Small intestine (tissue), 7 donors: ENCODE measurements at regions not wholly inside any gene's neighbourhood (a gene's known extent, or its start where the extent isn't known, plus 50 kb on each side); places are given as distances from the start of the nearest gene placed in this dataset.

Source experiments
- DNase-seq, 2 donors: peaks; one replicate each; pipeline versions ENCODE4 v3.0.0 to v3.0.0-alpha.2; 2013
- FAIRE-seq: peaks from 2 replicates; lab custom pipeline; 2012; peaks lifted over from hg19 to GRCh38; lab: Jason Lieb, UNC
- H3K27ac ChIP-seq, 3 donors: one replicate each; pipeline ENCODE4 v1.5.1; 2013; ENCODE audit warnings: low read length in 2 of 3, mild to moderate bottlenecking in 2 of 3, control low read depth in 1 of 3, inconsistent platforms in 1 of 3, low read depth in 1 of 3, moderate library complexity in 1 of 3
- H3K27me3 ChIP-seq, 3 donors: one replicate each; pipeline ENCODE4 v1.6.1; 2013; ENCODE audit warnings: low read length in 3 of 3, inconsistent platforms in 1 of 3; ENCODE audit not compliant: control insufficient read depth in 3 of 3, insufficient read depth in 3 of 3
- H3K36me3 ChIP-seq, 3 donors: one replicate each; pipeline ENCODE4 v1.6.1; 2013; ENCODE audit warnings: low read length in 3 of 3, inconsistent platforms in 1 of 3, low read depth in 1 of 3, mild to moderate bottlenecking in 1 of 3, moderate library complexity in 1 of 3; ENCODE audit not compliant: control insufficient read depth in 3 of 3, insufficient read depth in 2 of 3
- H3K4me1 ChIP-seq, 3 donors: one replicate each; pipeline ENCODE4 v1.6.1; 2013; ENCODE audit warnings: low read length in 2 of 3, inconsistent platforms in 1 of 3, low read depth in 1 of 3, mild to moderate bottlenecking in 1 of 3, moderate library complexity in 1 of 3; ENCODE audit not compliant: control insufficient read depth in 3 of 3, insufficient read depth in 2 of 3
- H3K4me3 ChIP-seq, 3 donors: one replicate each; pipeline ENCODE4 v1.5.1; 2013; ENCODE audit warnings: low read length in 3 of 3, control low read depth in 1 of 3, inconsistent platforms in 1 of 3, low read depth in 1 of 3, mild to moderate bottlenecking in 1 of 3, moderate library complexity in 1 of 3
- H3K9me3 ChIP-seq, 2 donors: one replicate each; pipeline ENCODE4 v1.6.1; 2013; ENCODE audit warnings: low read depth in 1 of 2, low read length in 1 of 2; ENCODE audit not compliant: control insufficient read depth in 2 of 2, insufficient read depth in 1 of 2
- WGBS, 3 donors: extraction: QIAGEN DNeasy Blood & Tissue Kit; methylation state at CpG; one replicate each; pipeline ENCODE4 v1.1.7; 2013; 5-methylcytosine and 5-hydroxymethylcytosine counted together
- donor health status: healthy with polysubstance abuse.
- donor health status: control.
- donor health status: control.
- donor health status: Bipolar disorder and iron deficiency.
- donor health status: healthy.

GRCh38 chr2:128715360-128715759 is 396.7 kb upstream of the HS6ST1 start:
- FAIRE-seq (no peak), DNase-seq (no peak)
- 82 to 88% (median 87%) methylated on average over 7 of the region's 7 CpGs for WGBS, 3 donors
- H3K4me3 ChIP-seq = no peak overlapping the region
- no peaks in the 10 kb centered on the region for H3K36me3 ChIP-seq
- H3K4me1 ChIP-seq = no peaks in the 10 kb centered on the region
- peaks cover 0 to 3% (median 0%) of the 10 kb centered on the region in 3 donors for H3K27me3 ChIP-seq
- no peak overlapping the region for H3K27ac ChIP-seq
- H3K9me3 ChIP-seq = no peaks in the 10 kb centered on the region

DNA sequence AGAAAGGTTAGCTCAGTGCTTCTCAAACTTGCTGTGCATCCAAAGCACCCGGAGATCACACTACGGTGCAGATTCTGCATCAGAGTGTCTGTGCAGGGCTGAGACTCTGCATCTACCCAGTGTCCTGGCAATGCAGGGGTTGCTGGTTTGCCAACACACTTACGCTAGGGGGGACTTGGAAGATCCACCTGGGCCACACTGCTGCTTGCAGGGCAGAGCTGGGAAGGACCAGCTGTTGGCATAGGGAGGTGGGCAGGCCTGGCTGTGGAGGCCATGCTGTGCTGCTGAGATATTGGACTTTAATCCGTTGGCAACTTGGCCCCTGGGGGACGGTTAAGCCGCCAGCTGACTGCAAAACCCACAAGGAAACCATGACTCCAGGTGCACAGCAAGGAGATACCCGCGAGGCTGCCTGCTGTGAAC is 397.6 kb upstream of the HS6ST1 start:
- 55 to 72% (median 68%) methylated on average over 8 of the region's 8 CpGs for WGBS, 3 donors
- Histone ChIP-seq H3K27ac (no peak overlapping the region), H3K36me3 (no peaks in the 10 kb centered on the region), H3K4me3 (no peak overlapping the region), H3K27me3 (peaks cover 0 to 3% (median 0%) of the 10 kb centered on the region in 3 donors), H3K4me1 (no peaks in the 10 kb centered on the region), H3K9me3 (peaks cover 0 to 2% of the 10 kb centered on the region in 2 donors)
- FAIRE-seq = no peak
- no peak for DNase-seq

- DNase-seq = no peak
- no peaks in the 10 kb centered on the region for H3K36me3 ChIP-seq
- no peak overlapping the region for H3K27ac ChIP-seq
- 78 to 80% (median 79%) methylated on average over 8 of the region's 8 CpGs for WGBS, 3 donors
- no peaks in the 10 kb centered on the region for H3K4me1 ChIP-seq
- no peak for FAIRE-seq
- H3K4me3 ChIP-seq = no peak overlapping the region
- H3K9me3 ChIP-seq = peaks cover 0 to 2% of the 10 kb centered on the region in 2 donors
- H3K27me3 ChIP-seq = peaks cover 0 to 3% (median 0%) of the 10 kb centered on the region in 3 donors
Observed at GRCh38 chr2:128717758-128718710, 399.4 kb upstream of the HS6ST1 start.

DNA sequence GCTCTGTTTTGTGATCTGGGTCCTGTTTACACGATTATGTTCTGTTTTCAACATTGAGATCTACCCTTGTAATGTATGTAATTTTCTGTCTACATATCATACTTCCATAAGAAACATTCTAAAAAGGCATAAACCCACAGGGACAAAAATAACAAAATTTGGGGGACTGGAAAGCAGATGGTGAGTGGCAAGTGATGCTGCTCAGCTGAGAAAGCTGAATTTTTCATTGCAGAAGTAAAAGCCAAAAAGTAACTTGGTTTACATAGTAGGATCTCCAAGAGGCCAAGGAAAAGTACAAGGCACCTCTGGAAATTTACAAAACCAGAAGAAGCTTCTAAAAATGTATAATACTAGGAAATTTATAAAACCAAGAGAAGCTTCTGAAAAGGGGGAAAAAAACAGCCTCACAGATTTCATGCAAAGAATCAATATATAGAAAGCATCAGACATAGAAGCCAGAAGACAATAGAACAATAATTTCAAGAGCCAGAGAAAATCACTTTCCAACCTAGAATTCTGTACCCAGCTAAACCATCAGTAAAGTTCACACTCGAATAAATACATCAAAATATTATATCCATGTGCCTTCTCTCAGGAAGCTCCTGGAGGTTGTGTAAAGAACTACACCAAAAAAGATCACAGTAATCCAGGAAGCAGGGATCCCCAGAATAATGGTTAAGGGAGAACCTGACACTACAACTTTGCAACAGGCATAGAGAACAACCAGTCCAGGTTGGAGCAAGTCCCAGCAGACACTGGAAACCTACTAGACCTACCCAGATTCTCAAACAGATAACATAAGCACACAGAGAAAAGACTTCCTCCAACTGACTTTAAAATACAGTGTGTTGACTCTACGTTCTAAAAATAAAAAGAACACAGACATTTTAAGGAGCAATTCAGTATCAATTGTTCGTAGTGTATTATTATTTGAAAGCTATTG is 401.7 kb upstream of the HS6ST1 start:
- 69 to 82% (median 74%) methylated on average over 4 of the region's 4 CpGs for WGBS, 3 donors
- FAIRE-seq = no peak
- DNase-seq = no peak
- H3K27me3 ChIP-seq = no peaks in the 10 kb centered on the region
- H3K36me3 ChIP-seq = no peaks in the 10 kb centered on the region
- no peak overlapping the region for H3K4me3 ChIP-seq
- H3K27ac ChIP-seq = no peak overlapping the region
- peaks cover 0 to 2% of the 10 kb centered on the region in 2 donors for H3K9me3 ChIP-seq
- no peaks in the 10 kb centered on the region for H3K4me1 ChIP-seq

GRCh38 chr2:128721096-128721495 is 402.4 kb upstream of the HS6ST1 start:
- DNase-seq = no peak
- WGBS, 3 donors = 86 to 90% (median 89%) methylated on average over 2 of the region's 2 CpGs

DNA sequence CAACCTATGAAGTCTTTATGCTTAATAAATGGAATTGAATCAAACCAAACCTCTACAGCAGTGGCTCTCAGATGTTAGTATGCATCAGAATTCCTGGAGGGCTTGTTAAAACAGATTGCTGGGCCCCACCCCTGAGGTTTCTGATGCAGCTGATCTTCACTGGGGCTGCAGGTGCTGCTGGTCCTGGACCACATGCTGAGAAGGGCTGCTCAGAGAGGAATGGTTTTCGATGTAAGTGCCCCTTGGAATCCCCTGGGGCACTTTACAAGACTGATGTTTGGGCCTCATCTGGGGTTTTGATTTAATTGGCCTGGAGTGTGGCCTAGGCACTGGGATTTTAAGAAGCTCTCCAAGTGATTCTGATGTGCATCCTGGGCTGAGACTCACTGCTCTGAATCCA is 403.8 kb upstream of the HS6ST1 start:
- no peak for DNase-seq
- H3K4me1 ChIP-seq = no peaks in the 10 kb centered on the region
- no peaks in the 10 kb centered on the region for H3K36me3 ChIP-seq
- 56 to 79% (median 78%) methylated on average over 1 of the region's 1 CpG for WGBS, 3 donors
- H3K27me3 ChIP-seq = no peaks in the 10 kb centered on the region
- no peak overlapping the region for H3K4me3 ChIP-seq
- peaks cover 0 to 2% of the 10 kb centered on the region in 2 donors for H3K9me3 ChIP-seq
- no peak for FAIRE-seq
- no peak overlapping the region for H3K27ac ChIP-seq

More at GRCh38 chr2:128721096-128721495, 402.4 kb upstream of the HS6ST1 start:
- Histone ChIP-seq H3K4me1 (no peaks in the 10 kb centered on the region), H3K27ac (no peak overlapping the region), H3K9me3 (peaks cover 0 to 2% of the 10 kb centered on the region in 2 donors), H3K36me3 (no peaks in the 10 kb centered on the region), H3K27me3 (no peaks in the 10 kb centered on the region), H3K4me3 (no peak overlapping the region)
- FAIRE-seq = no peak

DNA sequence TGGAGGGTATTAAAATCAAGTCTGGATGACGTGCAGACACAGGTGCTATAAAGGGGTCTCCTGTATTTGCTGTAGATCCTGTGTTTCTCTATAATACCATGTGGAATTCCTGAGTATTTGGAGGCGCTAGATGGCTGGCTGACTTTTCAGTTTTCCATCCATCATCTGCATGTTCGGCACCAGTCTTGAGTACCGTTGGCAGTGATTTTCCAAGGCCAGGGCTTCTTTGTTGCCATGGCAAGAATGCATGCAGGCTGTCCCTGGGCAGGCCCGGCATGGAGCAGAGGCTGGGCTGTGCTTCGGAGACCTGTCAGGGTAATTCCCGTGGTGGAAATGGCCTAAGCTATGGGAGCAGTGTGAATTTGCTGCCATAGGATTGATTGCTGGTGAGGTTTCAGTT is 405.9 kb upstream of the HS6ST1 start:
- FAIRE-seq (no peak), DNase-seq (no peak)
- no peak overlapping the region for H3K27ac ChIP-seq
- H3K4me3 ChIP-seq = no peak overlapping the region
- WGBS, 3 donors = 82 to 91% (median 88%) methylated on average over 7 of the region's 7 CpGs
- H3K27me3 ChIP-seq = no peaks in the 10 kb centered on the region
- no peaks in the 10 kb centered on the region for H3K36me3 ChIP-seq
- peaks cover 0 to 2% of the 10 kb centered on the region in 2 donors for H3K9me3 ChIP-seq
- no peaks in the 10 kb centered on the region for H3K4me1 ChIP-seq

DNA sequence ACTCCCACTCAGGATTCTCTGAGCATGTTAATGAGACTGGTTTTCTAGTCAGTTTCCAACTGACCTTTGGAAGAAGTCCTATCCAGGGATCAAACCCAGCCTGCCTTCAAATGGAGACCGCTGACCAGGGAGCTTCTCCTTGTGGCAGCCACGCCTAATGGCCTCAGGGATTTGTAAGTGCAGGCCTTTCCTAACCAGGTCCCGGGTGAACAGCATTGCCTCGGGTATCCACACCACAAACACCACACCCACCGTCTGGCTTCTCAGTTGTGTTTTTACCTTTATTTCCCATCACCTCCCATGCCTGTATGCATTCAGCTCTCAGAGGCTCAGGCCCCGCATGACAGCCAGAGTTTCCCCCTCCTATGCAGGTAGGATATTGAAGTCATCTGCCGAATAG is 406.3 kb upstream of the HS6ST1 start:
- Histone ChIP-seq H3K27me3 (no peaks in the 10 kb centered on the region), H3K9me3 (peaks cover 0 to 2% of the 10 kb centered on the region in 2 donors), H3K4me3 (no peak overlapping the region), H3K36me3 (no peaks in the 10 kb centered on the region), H3K27ac (no peak overlapping the region), H3K4me1 (no peaks in the 10 kb centered on the region)
- no peak for FAIRE-seq
- 80 to 93% (median 85%) methylated on average over 7 of the region's 7 CpGs for WGBS, 3 donors
- no peak for DNase-seq
